ENCODE measurements at regions not wholly inside any gene's neighbourhood (a gene's known extent, or its start where the extent isn't known, plus 50 kb on each side); places are given as distances from the start of the nearest gene placed in this dataset.

DNA sequence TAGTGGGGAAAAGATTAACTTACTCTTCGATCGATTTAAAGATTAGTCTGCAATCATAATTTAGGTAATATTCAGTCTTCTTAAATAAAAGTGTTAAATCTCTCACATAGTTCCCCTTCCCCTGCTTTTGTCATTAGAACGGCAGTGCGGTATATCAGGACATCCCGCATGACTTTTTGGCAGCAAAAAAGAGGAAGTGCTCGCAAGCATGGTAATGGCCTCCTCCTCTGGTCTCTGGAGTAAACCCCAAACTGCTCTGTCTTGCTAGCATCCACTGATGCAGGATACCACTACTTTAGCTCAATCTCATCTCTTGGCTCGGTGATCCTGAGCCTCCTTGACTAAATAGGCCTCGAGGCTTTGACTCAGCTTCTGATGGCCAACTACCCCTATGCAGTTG lies 78.7 kb upstream of the VAV3 start:
- Mint-ChIP-seq H3K36me3 (ENCODE audit: unreplicated experiment) (no peaks in the 10 kb centered on the region), H3K4me3 (ENCODE audit: unreplicated experiment) (no peak overlapping the region), H3K27me3 (ENCODE audit: unreplicated experiment) (no peaks in the 10 kb centered on the region), H3K9me3 (ENCODE audit: unreplicated experiment) (peaks cover 2% of the 10 kb centered on the region), H3K4me1 (ENCODE audit: low read depth, unreplicated experiment) (peaks cover 2% of the 10 kb centered on the region), H3K27ac (ENCODE audit: unreplicated experiment) (no peak overlapping the region)
- TF ChIP-seq, protein P1, sequence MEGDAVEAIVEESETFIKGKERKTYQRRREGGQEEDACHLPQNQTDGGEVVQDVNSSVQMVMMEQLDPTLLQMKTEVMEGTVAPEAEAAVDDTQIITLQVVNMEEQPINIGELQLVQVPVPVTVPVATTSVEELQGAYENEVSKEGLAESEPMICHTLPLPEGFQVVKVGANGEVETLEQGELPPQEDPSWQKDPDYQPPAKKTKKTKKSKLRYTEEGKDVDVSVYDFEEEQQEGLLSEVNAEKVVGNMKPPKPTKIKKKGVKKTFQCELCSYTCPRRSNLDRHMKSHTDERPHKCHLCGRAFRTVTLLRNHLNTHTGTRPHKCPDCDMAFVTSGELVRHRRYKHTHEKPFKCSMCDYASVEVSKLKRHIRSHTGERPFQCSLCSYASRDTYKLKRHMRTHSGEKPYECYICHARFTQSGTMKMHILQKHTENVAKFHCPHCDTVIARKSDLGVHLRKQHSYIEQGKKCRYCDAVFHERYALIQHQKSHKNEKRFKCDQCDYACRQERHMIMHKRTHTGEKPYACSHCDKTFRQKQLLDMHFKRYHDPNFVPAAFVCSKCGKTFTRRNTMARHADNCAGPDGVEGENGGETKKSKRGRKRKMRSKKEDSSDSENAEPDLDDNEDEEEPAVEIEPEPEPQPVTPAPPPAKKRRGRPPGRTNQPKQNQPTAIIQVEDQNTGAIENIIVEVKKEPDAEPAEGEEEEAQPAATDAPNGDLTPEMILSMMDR (IDR thresholded peaks at IDR 0.05; ENCODE audit: partially characterized antibody, unreplicated experiment), result no peak
- no peak for DNase-seq

DNA sequence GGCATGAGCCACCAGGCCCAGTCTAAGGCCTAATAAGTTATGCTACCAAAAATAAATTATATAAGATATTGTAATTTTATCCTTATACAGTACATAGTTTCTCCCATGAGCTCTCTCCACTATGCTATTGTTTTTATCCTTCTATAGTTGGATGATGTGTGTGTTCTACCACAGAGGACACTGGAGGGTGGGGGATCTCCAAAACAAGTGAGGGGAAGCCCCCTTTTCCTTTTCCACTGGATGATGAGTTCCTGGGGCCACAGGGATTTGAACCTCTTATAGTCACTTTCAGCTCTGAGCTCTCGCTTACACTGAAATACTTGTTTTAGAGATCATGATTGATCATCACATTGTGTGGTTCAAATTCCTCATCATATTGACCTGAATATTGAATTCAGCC lies 77.6 kb upstream of the VAV3 start:
- TF ChIP-seq, protein P1 (IDR thresholded peaks at IDR 0.05; ENCODE audit: partially characterized antibody, unreplicated experiment), result no peak
- Mint-ChIP-seq H3K36me3 (ENCODE audit: unreplicated experiment) (no peaks in the 10 kb centered on the region), H3K9me3 (ENCODE audit: unreplicated experiment) (peaks cover 2% of the 10 kb centered on the region), H3K4me1 (ENCODE audit: low read depth, unreplicated experiment) (peaks cover 3% of the 10 kb centered on the region), H3K27me3 (ENCODE audit: unreplicated experiment) (no peaks in the 10 kb centered on the region), H3K4me3 (ENCODE audit: unreplicated experiment) (no peak overlapping the region), H3K27ac (ENCODE audit: unreplicated experiment) (no peak overlapping the region)
- DNase-seq, result no peak

DNA sequence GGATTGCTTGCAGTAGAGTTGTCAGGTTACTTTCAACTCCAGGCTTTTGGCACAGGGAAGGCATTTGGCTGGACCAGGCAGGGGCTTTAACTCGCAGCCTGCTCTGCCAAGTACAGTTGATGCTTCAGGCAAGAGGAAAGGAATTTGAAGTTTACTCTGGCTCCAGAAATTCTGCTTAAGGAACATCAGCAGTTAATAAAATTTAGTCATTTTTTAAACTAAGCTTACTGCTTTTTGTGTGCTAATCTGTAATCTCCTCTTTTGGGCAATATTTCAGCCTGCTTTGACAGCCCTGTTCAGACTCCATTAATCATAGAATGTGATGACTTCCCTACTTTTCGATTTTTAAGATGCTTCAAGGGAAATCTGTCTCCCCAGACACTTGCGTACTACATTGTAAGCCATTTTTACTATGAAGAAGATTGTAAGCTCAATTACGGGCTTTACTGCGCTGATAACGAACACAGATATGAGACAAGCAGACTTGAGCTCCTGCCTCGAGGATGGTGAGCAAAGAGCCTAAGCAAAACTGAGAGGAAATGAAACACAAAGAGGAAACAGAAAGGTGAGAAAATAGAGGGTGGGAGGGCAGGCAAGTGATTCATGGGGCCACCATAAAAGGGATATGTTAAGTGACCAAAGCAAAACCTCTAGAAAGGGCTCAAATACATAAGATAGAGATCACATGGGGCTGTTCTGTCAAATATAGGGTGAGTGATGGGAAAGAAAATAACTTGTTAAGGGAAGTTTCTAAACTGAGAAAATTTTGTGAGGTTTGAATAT lies 76.6 kb upstream of the VAV3 start:
- Mint-ChIP-seq H3K36me3 (ENCODE audit: unreplicated experiment) (no peaks in the 10 kb centered on the region), H3K27me3 (ENCODE audit: unreplicated experiment) (no peaks in the 10 kb centered on the region), H3K4me3 (ENCODE audit: unreplicated experiment) (no peak overlapping the region), H3K27ac (ENCODE audit: unreplicated experiment) (no peak overlapping the region), H3K9me3 (ENCODE audit: unreplicated experiment) (peaks cover 2% of the 10 kb centered on the region), H3K4me1 (ENCODE audit: low read depth, unreplicated experiment) (peaks cover 3% of the 10 kb centered on the region)
- DNase-seq, result no peak
- TF ChIP-seq, protein P1 (IDR thresholded peaks at IDR 0.05; ENCODE audit: partially characterized antibody, unreplicated experiment), result no peak

DNA sequence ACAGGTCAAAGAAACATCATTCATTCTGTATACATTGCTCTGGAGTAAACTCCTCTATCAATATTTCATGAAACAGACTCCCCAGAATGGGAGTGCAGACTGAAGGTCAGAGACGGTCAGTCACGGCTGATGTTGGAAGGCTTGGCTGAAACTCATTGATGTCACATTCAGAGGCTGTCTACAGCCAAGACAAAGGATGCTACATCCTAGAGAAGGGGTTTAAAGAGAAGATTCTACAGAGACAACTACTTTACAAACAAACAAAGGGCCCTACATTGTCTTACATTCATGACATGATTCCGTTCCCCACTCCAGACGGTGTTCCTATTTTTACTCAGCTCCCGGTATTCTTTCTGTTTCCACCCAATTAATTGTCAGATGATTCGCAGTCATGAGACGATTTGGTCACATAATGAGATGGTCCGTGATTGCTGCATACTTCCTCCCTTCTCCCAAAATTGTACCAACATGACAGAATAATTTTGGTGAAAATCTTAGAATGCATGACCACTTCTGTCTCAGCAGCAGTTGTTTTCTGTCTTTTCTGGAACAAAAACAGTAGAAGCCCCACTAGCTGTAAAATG lies 73.8 kb upstream of the VAV3 start:
- no peaks in the 10 kb centered on the region for H3K9me3 Mint-ChIP-seq (ENCODE audit: unreplicated experiment)
- no peaks in the 10 kb centered on the region for H3K27me3 Mint-ChIP-seq (ENCODE audit: unreplicated experiment)
- TF ChIP-seq, protein P1 (IDR thresholded peaks at IDR 0.05; ENCODE audit: partially characterized antibody, unreplicated experiment), result no peak
- H3K4me1 Mint-ChIP-seq (ENCODE audit: low read depth, unreplicated experiment), result peaks cover 3% of the 10 kb centered on the region
- DNase-seq, result no peak
- no peaks in the 10 kb centered on the region for H3K36me3 Mint-ChIP-seq (ENCODE audit: unreplicated experiment)
- H3K4me3 Mint-ChIP-seq (ENCODE audit: unreplicated experiment), result no peak overlapping the region
- H3K27ac Mint-ChIP-seq (ENCODE audit: unreplicated experiment), result no peak overlapping the region

Data from glutamatergic neuron (in vitro differentiated cells).